ENCODE measurements at regions not wholly inside any gene's neighbourhood (a gene's known extent, or its start where the extent isn't known, plus 50 kb on each side); places are given as distances from the start of the nearest gene placed in this dataset.

DNA sequence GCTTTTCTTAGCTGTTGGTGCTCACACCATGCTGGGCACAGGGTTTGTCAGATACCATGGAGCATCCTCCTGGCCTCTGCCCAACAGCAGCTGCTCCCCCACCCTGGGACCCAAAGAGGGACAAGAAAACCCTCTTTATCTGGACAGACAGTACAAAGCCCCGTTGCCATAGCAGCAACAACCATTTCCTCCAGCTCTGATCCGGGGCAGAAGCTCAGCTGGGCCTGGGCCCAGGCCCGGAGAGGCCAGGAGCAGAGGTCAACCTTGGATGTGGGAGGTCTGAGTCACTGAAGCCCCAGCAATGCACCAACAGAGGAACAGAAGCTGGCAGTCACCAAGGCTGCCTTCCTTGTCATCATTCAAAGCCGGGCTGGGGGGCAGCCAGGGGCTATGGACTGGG is 228.4 kb upstream of the POU3F1 start:
- TF ChIP-seq CTCF (IDR thresholded peaks at IDR 0.05; ENCODE audit: insufficient read depth, low read depth, low read length) = no peak
- DNase-seq (ENCODE audit: low read depth) = no peak
- H3K4me3 ChIP-seq (ENCODE audit: low read depth, low read length) = no peak overlapping the region

DNA sequence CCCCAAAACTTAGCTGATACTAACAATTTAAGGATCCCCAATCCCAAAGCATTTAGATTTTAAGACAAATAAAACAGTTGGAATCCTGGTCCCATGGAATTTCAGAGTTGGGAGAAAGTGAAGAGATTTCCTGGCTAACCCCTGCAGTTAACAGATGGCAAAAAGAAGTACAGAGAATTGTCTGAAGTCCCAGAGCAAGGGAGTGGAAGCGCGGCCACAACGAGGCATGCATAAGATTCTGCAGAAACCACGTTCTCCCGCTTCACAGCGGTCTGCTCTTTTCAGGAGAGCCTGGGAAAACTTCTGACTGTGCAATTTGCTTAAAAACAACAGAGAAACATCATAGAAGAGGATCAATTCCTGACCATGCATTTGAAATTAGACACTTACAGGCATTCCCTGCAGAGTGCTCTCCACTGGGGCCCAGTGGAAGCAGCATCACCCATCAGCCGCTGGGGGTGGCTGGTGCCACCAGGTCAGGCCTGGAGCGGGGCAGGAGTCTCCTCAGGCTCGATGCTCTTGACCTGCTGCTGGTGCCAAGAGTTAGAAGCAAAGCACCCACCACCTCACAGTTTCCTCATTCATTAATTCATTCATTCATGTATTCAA is 226.7 kb upstream of the POU3F1 start:
- no peak for DNase-seq (ENCODE audit: low read depth)
- TF ChIP-seq CTCF (IDR thresholded peaks at IDR 0.05; ENCODE audit: insufficient read depth, low read depth, low read length) = no peak
- no peak overlapping the region for H3K4me3 ChIP-seq (ENCODE audit: low read depth, low read length)

- DNase-seq (ENCODE audit: low read depth) = no peak
- TF ChIP-seq CTCF (IDR thresholded peaks at IDR 0.05; ENCODE audit: insufficient read depth, low read depth, low read length) = no peak
- H3K4me3 ChIP-seq (ENCODE audit: low read depth, low read length) = no peak overlapping the region
Measured at GRCh38 chr1:38272515-38272914, 225.9 kb upstream of the POU3F1 start.

DNA sequence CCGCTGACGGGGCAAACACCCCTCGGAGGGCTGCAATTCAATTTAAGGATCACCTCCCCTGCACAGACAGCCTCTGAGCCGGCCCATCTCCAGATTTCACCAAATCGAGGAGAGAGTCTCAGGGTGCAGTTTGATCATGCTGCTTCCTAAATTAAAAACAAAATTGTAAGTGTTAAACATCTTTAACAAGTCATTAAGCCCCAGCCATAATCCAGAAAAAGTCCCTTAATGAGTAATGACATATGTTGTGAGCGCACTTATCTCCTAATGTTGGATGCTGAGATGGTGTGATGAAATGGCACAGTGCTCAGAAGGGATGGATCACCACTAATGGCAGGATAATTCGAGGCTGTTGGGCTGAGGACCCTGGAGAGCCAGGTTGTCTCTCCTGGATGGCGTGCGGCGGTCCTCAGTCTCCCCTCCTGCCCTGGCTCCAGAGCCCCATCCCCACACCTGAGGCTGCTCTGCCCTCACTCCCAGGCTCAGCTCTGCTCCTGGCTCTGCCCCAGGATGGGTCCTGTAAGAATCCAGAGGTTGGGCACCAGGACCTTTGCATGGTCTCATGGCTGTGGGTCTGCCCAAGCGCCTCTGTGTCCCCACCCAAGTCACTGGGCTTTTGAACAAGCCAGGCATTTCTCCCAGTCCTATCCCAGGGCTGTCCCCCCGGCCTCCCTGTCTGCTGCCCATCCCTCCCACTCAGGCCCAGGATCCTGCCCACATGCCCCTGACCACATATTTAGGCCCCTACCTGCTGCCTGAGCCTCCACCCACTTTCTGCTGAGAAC is 224.4 kb upstream of the POU3F1 start:
- no peak for DNase-seq (ENCODE audit: low read depth)
- H3K4me3 ChIP-seq (ENCODE audit: low read depth, low read length) = no peak overlapping the region
- no peak for TF ChIP-seq CTCF (IDR thresholded peaks at IDR 0.05; ENCODE audit: insufficient read depth, low read depth, low read length)

- no peak for DNase-seq (ENCODE audit: low read depth)
- no peak overlapping the region for H3K4me3 ChIP-seq (ENCODE audit: low read depth, low read length)
- TF ChIP-seq CTCF (IDR thresholded peaks at IDR 0.05; ENCODE audit: insufficient read depth, low read depth, low read length) = no peak
Measured at GRCh38 chr1:38269923-38270848, 223.6 kb upstream of the POU3F1 start.

GRCh38 chr1:38268226-38268625 is 221.6 kb upstream of the POU3F1 start:
- no peak for DNase-seq (ENCODE audit: low read depth)
- H3K4me3 ChIP-seq (ENCODE audit: low read depth, low read length) = no peak overlapping the region
- TF ChIP-seq CTCF (IDR thresholded peaks at IDR 0.05; ENCODE audit: insufficient read depth, low read depth, low read length) = no peak

All from fibroblast of villous mesenchyme (primary cell).